Thoracic aorta (tissue), 2 donors: ENCODE measurements at regions not wholly inside any gene's neighbourhood (a gene's known extent, or its start where the extent isn't known, plus 50 kb on each side); places are given as distances from the start of the nearest gene placed in this dataset.

Experiments used
- ATAC-seq: fragments of 150-250 bp; one replicate; pipeline ENCODE4 v1.8.0; 2017; ENCODE audit warnings: low read depth; ENCODE audit not compliant: insufficient number of reproducible peaks, low FRiP score
- DNase-seq: peaks from one replicate; pipeline ENCODE4 v3.0.0-alpha.2; 2020; ENCODE audit warnings: low spot score
- H3K27ac ChIP-seq, 2 donors: fragments of 200-600 bp; sonication (generic); 1 replicate in 1 of 2; 2 replicates in 1 of 2; pipeline ENCODE4 v1.5.1; 2016; ENCODE audit warnings: mild to moderate bottlenecking in 2 of 2, moderate library complexity in 2 of 2
- H3K27me3 ChIP-seq: fragments of 200-600 bp; sonication (generic); replicated peaks from 2 replicates; pipeline ENCODE4 v1.6.0; 2016; ENCODE audit warnings: mild to moderate bottlenecking; ENCODE audit not compliant: insufficient read depth
- H3K36me3 ChIP-seq: fragments of 200-600 bp; sonication (generic); one replicate; pipeline ENCODE4 v1.5.1; 2016
- H3K4me1 ChIP-seq, 2 donors: fragments of 200-600 bp; sonication (generic); 1 replicate in 1 of 2; 2 replicates in 1 of 2; pipeline versions ENCODE4 v1.5.1 to v1.6.0; 2016; ENCODE audit warnings: low read depth in 2 of 2, mild to moderate bottlenecking in 1 of 2; ENCODE audit not compliant: control insufficient read depth in 1 of 2
- H3K4me3 ChIP-seq: fragments of 200-600 bp; sonication (generic); 2 replicates; pipeline ENCODE4 v1.5.1; 2016; ENCODE audit warnings: mild to moderate bottlenecking
- H3K9me3 ChIP-seq: fragments of 200-600 bp; sonication (generic); 2 replicates; pipeline ENCODE4 v1.5.1; 2016
- CTCF ChIP-seq: fragments of 200-600 bp; sonication (generic); IDR thresholded peaks from one replicate; pipeline ENCODE4 v1.5.1; 2019; ENCODE audit warnings: antibody characterized with exemption

GRCh38 chr12:24582954-24583601 lies 365.8 kb downstream of the BCAT1 start:
- no peak for TF ChIP-seq CTCF
- no peak for ATAC-seq
- Histone ChIP-seq H3K27me3 (no peaks in the 10 kb centered on the region), H3K27ac (no peak overlapping the region), H3K9me3 (peaks cover 10% of the 10 kb centered on the region), H3K4me3 (no peak overlapping the region), H3K4me1 (no peaks in the 10 kb centered on the region), H3K36me3 (no peaks in the 10 kb centered on the region)
- no peak for DNase-seq

- TF ChIP-seq CTCF = no peak
- DNase-seq (no peak), ATAC-seq (no peak)
- H3K27me3 ChIP-seq = no peaks in the 10 kb centered on the region
- no peak overlapping the region for H3K27ac ChIP-seq
- no peaks in the 10 kb centered on the region for H3K36me3 ChIP-seq
- no peaks in the 10 kb centered on the region for H3K4me1 ChIP-seq
- H3K4me3 ChIP-seq = no peak overlapping the region
- no peaks in the 10 kb centered on the region for H3K9me3 ChIP-seq
These were observed 374.4 kb downstream of the BCAT1 start for GRCh38 chr12:24574538-24574937.

GRCh38 chr12:24573621-24574020 lies 375.3 kb downstream of the BCAT1 start:
- Histone ChIP-seq H3K27ac (no peak overlapping the region), H3K4me3 (no peak overlapping the region), H3K36me3 (no peaks in the 10 kb centered on the region), H3K27me3 (no peaks in the 10 kb centered on the region), H3K4me1 (no peaks in the 10 kb centered on the region), H3K9me3 (no peaks in the 10 kb centered on the region)
- ATAC-seq = no peak
- no peak for TF ChIP-seq CTCF
- no peak for DNase-seq

- DNase-seq (no peak), ATAC-seq (no peak)
- H3K9me3 ChIP-seq = no peaks in the 10 kb centered on the region
- H3K27me3 ChIP-seq = no peaks in the 10 kb centered on the region
- peaks cover 1 to 3% of the 10 kb centered on the region in 2 donors for H3K4me1 ChIP-seq
- no peak overlapping the region for H3K4me3 ChIP-seq
- H3K36me3 ChIP-seq = no peaks in the 10 kb centered on the region
- H3K27ac ChIP-seq = no peak overlapping the region
- TF ChIP-seq CTCF = no peak
These were observed 383.6 kb downstream of the BCAT1 start for GRCh38 chr12:24565300-24565699.

- peak overlapping the region; percentile 96 for H3K4me3 ChIP-seq
- DNase-seq (no peak), ATAC-seq (no peak)
- H3K4me1 ChIP-seq = peaks cover 6 to 24% of the 10 kb centered on the region in 2 donors
- H3K27ac ChIP-seq = peak overlapping the region; percentile 65 to 91
- H3K27me3 ChIP-seq = no peaks in the 10 kb centered on the region
- no peaks in the 10 kb centered on the region for H3K9me3 ChIP-seq
- no peaks in the 10 kb centered on the region for H3K36me3 ChIP-seq
- TF ChIP-seq CTCF = no peak
These were observed 386.0 kb downstream of the BCAT1 start for GRCh38 chr12:24562771-24563431.
